ENCODE measurements at regions not wholly inside any gene's neighbourhood (a gene's known extent, or its start where the extent isn't known, plus 50 kb on each side); places are given as distances from the start of the nearest gene placed in this dataset.

DNA sequence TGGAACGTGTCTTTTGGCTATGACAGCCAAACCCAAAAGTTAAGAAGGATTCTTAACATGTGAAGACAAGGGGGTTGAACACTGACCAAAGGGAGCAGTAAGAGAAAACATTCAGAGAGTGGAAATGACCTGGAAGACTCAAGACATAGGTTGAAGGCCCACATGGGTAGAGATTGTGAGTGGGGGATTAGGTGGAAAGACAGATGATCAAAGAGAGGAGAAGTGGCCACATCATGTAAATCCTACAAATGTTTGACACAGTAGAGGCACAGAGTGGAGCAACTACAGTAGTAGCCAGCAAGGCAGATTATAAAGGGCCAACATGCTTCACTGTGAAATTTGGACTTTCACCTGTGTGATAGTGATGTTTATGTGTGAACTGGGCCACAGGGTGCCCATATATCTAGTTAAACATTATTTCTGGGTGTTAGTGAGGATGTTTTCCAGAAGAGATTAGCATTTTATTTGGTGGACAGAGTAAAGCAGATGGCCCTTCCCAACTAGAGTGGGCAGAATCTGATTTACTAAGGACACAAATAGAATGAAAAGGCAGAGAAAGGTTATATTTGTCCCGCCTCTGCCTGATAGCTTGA lies 559.3 kb downstream of the RAB28 start:
- Histone ChIP-seq H3K4me3 (ENCODE audit: low read length) (no peak overlapping the region), H3K27ac (ENCODE audit: low read depth, low read length) (no peak overlapping the region), H3K4me1 (ENCODE audit: control insufficient read depth, insufficient read depth, low read length) (no peaks in the 10 kb centered on the region), H3K36me3 (ENCODE audit: control insufficient read depth, insufficient read depth, low read length) (no peaks in the 10 kb centered on the region), H3K9me3 (ENCODE audit: control insufficient read depth, low read length) (no peaks in the 10 kb centered on the region), H3K27me3 (ENCODE audit: control insufficient read depth, insufficient read depth, low read length, poor library complexity, severe bottlenecking) (no peaks in the 10 kb centered on the region), H3K9ac (ENCODE audit: extremely low read depth, low read length, poor library complexity, severe bottlenecking) (no peak overlapping the region)
- Mint-ChIP-seq H3K27me3 (ENCODE audit: insufficient read depth) (no peaks in the 10 kb centered on the region), H3K4me3 (no peak overlapping the region), H3K9me3 (no peaks in the 10 kb centered on the region), H3K4me1 (peaks cover 14% of the 10 kb centered on the region), H3K36me3 (ENCODE audit: low read depth) (no peaks in the 10 kb centered on the region), H3K27ac (no peak overlapping the region)
- no peak for TF ChIP-seq CTCF (conservative IDR thresholded peaks at IDR 0.05)
- 90% methylated on average over 2 of the region's 2 CpGs for WGBS, 2 experiments (ENCODE audit: insufficient coverage in 1 of 2, insufficient read length in 1 of 2)
- no peak for DNase-seq

- Mint-ChIP-seq H3K36me3 (ENCODE audit: low read depth) (no peaks in the 10 kb centered on the region), H3K9me3 (no peaks in the 10 kb centered on the region), H3K4me1 (peaks cover 14% of the 10 kb centered on the region), H3K27me3 (ENCODE audit: insufficient read depth) (no peaks in the 10 kb centered on the region), H3K27ac (no peak overlapping the region), H3K4me3 (no peak overlapping the region)
- TF ChIP-seq CTCF (conservative IDR thresholded peaks at IDR 0.05) = no peak
- DNase-seq = no peak
- Histone ChIP-seq H3K9me3 (ENCODE audit: control insufficient read depth, low read length) (no peaks in the 10 kb centered on the region), H3K4me1 (ENCODE audit: control insufficient read depth, insufficient read depth, low read length) (no peaks in the 10 kb centered on the region), H3K27me3 (ENCODE audit: control insufficient read depth, insufficient read depth, low read length, poor library complexity, severe bottlenecking) (no peaks in the 10 kb centered on the region), H3K27ac (ENCODE audit: low read depth, low read length) (no peak overlapping the region), H3K4me3 (ENCODE audit: low read length) (no peak overlapping the region), H3K36me3 (ENCODE audit: control insufficient read depth, insufficient read depth, low read length) (no peaks in the 10 kb centered on the region), H3K9ac (ENCODE audit: extremely low read depth, low read length, poor library complexity, severe bottlenecking) (no peak overlapping the region)
- WGBS, 2 experiments (ENCODE audit: insufficient coverage in 1 of 2, insufficient read length in 1 of 2) = 90 to 94% methylated on average over 4 of the region's 4 CpGs
Observed at GRCh38 chr4:12924253-12924652, 559.9 kb downstream of the RAB28 start.

GRCh38 chr4:12912896-12913418 lies 571.2 kb downstream of the RAB28 start:
- 93% methylated on average over 2 of the region's 2 CpGs; no CpG with 5 or more reads in 1 of the 2 experiments for WGBS, 2 experiments (ENCODE audit: insufficient coverage in 1 of 2, insufficient read length in 1 of 2)
- Histone ChIP-seq H3K27me3 (ENCODE audit: control insufficient read depth, insufficient read depth, low read length, poor library complexity, severe bottlenecking) (no peaks in the 10 kb centered on the region), H3K9ac (ENCODE audit: extremely low read depth, low read length, poor library complexity, severe bottlenecking) (no peak overlapping the region), H3K4me3 (ENCODE audit: low read length) (no peak overlapping the region), H3K36me3 (ENCODE audit: control insufficient read depth, insufficient read depth, low read length) (no peaks in the 10 kb centered on the region), H3K4me1 (ENCODE audit: control insufficient read depth, insufficient read depth, low read length) (no peaks in the 10 kb centered on the region), H3K9me3 (ENCODE audit: control insufficient read depth, low read length) (peaks cover 15% of the 10 kb centered on the region), H3K27ac (ENCODE audit: low read depth, low read length) (no peak overlapping the region)
- Mint-ChIP-seq H3K4me3 (no peak overlapping the region), H3K36me3 (ENCODE audit: low read depth) (peaks cover 3% of the 10 kb centered on the region), H3K27ac (no peak overlapping the region), H3K27me3 (ENCODE audit: insufficient read depth) (no peaks in the 10 kb centered on the region), H3K4me1 (no peaks in the 10 kb centered on the region), H3K9me3 (peaks cover 9% of the 10 kb centered on the region)
- TF ChIP-seq CTCF (conservative IDR thresholded peaks at IDR 0.05) = no peak
- DNase-seq = no peak
